HepG2 (cell line): ENCODE measurements at regions not wholly inside any gene's neighbourhood (a gene's known extent, or its start where the extent isn't known, plus 50 kb on each side); places are given as distances from the start of the nearest gene placed in this dataset.

Experiments
- ADNP ChIP-seq: sonication (generic); formaldehyde crosslinking; IDR thresholded peaks from 2 replicates; pipeline ENCODE4 v1.4.0; 2020; ENCODE audit warnings: missing genetic modification reagents
- ATF7-NPFF ChIP-seq: sonication (generic); formaldehyde crosslinking; IDR thresholded peaks from 2 replicates; pipeline ENCODE4 v1.8.1; 2023; ENCODE audit warnings: mild to moderate bottlenecking, low read depth, missing genetic modification reagents, moderate library complexity
- DR1 ChIP-seq: sonication (generic); formaldehyde crosslinking; IDR thresholded peaks from 2 replicates; pipeline ENCODE4 v1.8.0; 2021; ENCODE audit warnings: mild to moderate bottlenecking, missing genetic modification reagents, inconsistent platforms
- GFI1 ChIP-seq: sonication (generic); formaldehyde crosslinking; IDR thresholded peaks from 2 replicates; pipeline ENCODE4 v1.5.0; 2020; ENCODE audit warnings: missing genetic modification reagents, mild to moderate bottlenecking, borderline replicate concordance
- GPN1 ChIP-seq: sonication (generic); formaldehyde crosslinking; IDR thresholded peaks from 2 replicates; pipeline ENCODE4 v1.5.1; 2020; ENCODE audit warnings: missing genetic modification reagents, borderline replicate concordance
- NPAS2 ChIP-seq: sonication (generic); formaldehyde crosslinking; IDR thresholded peaks from 2 replicates; pipeline ENCODE4 v1.8.0; 2022; ENCODE audit warnings: mild to moderate bottlenecking, missing genetic modification reagents, borderline replicate concordance
- ZNF253 ChIP-seq: sonication (generic); formaldehyde crosslinking; IDR thresholded peaks from 2 replicates; pipeline ENCODE4 v1.8.0; 2022; ENCODE audit warnings: mild to moderate bottlenecking, missing genetic modification reagents, borderline replicate concordance
- TF ChIP-seq, protein P1 (sequence below): sonication (generic); formaldehyde crosslinking; IDR thresholded peaks from 2 replicates; pipeline ENCODE4 v1.4.0; 2020; ENCODE audit warnings: mild to moderate bottlenecking, missing genetic modification reagents, borderline replicate concordance
- TF ChIP-seq, protein P2 (sequence below): IDR thresholded peaks from 2 replicates; pipeline ENCODE4 v1.6.1; 2016; ENCODE audit warnings: mild to moderate bottlenecking, missing biosample characterization, missing genetic modification reagents
- TF ChIP-seq, protein P3 (sequence below), 2 experiments: IDR thresholded peaks; 2 replicates each; pipeline ENCODE4 v1.6.1; 2011 to 2012; ENCODE audit warnings: low read length in 2 of 2, borderline replicate concordance in 1 of 2, low read depth in 1 of 2, mild to moderate bottlenecking in 1 of 2, moderate library complexity in 1 of 2
- TF ChIP-seq, protein P4 (sequence below): sonication (generic); formaldehyde crosslinking; IDR thresholded peaks from 2 replicates; pipeline ENCODE4 v1.4.0; 2020; ENCODE audit warnings: mild to moderate bottlenecking, missing genetic modification reagents
- TF ChIP-seq, protein P5 (sequence below): IDR thresholded peaks from 2 replicates; pipeline ENCODE4 v1.4.0; 2020; ENCODE audit warnings: mild to moderate bottlenecking, missing genetic modification reagents

DNA sequence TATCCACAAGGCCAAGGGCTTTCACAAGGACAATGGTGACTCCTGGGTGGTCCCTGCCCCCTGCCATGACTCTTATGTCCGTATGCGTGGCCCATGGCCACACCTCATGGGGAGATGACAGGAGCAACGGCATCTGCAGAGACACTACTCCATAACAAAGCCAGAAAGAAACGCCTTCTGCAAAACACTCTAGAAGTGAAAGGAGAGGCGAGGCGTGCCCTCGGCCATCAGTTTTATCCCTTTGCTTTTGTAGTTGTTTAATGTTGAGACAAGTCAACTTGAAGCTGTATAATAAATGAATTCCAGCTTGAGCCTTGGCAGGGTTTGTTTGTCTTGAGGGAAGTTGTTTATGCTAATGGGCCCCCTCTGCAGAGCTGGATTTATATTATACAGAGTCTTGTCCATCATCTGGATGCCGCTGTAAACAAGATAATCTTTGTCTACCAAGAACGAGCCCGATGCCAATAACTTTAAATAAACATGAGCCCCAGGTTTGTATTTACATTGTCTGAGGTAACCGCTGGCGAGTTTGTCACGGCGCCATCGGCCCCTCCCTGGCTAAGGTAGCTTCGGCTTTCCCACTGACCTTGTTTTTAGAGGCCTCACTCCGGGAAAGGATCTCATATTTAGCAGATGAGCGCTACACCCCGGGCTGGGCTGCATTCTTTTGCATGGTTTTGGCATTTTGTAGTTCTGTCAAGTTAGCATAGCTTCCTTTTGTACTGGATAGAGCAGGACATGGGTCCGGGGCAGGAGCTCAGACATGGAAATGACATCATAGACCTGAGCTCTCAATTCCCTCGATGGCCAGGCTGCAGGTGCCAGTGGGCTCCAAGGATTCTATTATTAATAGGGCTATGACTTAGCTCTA is 165.3 kb downstream of the ERCC6L2 start (continued):
- TF ChIP-seq, protein P1, sequence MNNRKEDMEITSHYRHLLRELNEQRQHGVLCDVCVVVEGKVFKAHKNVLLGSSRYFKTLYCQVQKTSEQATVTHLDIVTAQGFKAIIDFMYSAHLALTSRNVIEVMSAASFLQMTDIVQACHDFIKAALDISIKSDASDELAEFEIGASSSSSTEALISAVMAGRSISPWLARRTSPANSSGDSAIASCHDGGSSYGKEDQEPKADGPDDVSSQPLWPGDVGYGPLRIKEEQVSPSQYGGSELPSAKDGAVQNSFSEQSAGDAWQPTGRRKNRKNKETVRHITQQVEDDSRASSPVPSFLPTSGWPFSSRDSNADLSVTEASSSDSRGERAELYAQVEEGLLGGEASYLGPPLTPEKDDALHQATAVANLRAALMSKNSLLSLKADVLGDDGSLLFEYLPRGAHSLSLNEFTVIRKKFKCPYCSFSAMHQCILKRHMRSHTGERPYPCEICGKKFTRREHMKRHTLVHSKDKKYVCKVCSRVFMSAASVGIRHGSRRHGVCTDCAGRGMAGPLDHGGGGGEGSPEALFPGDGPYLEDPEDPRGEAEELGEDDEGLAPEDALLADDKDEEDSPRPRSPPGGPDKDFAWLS = no peak
- TF ChIP-seq NPAS2 = no peak
- no peak for TF ChIP-seq DR1 (CRISPR knock-in tag)
- no peak for TF ChIP-seq ADNP (CRISPR knock-in tag)
- TF ChIP-seq GPN1 (CRISPR knock-in tag) = no peak
- no peak for TF ChIP-seq GFI1
- TF ChIP-seq, protein P2, sequence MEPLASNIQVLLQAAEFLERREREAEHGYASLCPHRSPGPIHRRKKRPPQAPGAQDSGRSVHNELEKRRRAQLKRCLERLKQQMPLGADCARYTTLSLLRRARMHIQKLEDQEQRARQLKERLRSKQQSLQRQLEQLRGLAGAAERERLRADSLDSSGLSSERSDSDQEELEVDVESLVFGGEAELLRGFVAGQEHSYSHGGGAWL (CRISPR knock-in tag) = no peak
- TF ChIP-seq ATF7-NPFF (CRISPR knock-in tag) = no peak
- TF ChIP-seq, protein P3, sequence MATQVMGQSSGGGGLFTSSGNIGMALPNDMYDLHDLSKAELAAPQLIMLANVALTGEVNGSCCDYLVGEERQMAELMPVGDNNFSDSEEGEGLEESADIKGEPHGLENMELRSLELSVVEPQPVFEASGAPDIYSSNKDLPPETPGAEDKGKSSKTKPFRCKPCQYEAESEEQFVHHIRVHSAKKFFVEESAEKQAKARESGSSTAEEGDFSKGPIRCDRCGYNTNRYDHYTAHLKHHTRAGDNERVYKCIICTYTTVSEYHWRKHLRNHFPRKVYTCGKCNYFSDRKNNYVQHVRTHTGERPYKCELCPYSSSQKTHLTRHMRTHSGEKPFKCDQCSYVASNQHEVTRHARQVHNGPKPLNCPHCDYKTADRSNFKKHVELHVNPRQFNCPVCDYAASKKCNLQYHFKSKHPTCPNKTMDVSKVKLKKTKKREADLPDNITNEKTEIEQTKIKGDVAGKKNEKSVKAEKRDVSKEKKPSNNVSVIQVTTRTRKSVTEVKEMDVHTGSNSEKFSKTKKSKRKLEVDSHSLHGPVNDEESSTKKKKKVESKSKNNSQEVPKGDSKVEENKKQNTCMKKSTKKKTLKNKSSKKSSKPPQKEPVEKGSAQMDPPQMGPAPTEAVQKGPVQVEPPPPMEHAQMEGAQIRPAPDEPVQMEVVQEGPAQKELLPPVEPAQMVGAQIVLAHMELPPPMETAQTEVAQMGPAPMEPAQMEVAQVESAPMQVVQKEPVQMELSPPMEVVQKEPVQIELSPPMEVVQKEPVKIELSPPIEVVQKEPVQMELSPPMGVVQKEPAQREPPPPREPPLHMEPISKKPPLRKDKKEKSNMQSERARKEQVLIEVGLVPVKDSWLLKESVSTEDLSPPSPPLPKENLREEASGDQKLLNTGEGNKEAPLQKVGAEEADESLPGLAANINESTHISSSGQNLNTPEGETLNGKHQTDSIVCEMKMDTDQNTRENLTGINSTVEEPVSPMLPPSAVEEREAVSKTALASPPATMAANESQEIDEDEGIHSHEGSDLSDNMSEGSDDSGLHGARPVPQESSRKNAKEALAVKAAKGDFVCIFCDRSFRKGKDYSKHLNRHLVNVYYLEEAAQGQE (IDR thresholded peaks at IDR 0.05; ENCODE audit: borderline replicate concordance in 1 of 2, low read depth in 1 of 2, low read length in 2 of 2) = no peak
- TF ChIP-seq, protein P4, sequence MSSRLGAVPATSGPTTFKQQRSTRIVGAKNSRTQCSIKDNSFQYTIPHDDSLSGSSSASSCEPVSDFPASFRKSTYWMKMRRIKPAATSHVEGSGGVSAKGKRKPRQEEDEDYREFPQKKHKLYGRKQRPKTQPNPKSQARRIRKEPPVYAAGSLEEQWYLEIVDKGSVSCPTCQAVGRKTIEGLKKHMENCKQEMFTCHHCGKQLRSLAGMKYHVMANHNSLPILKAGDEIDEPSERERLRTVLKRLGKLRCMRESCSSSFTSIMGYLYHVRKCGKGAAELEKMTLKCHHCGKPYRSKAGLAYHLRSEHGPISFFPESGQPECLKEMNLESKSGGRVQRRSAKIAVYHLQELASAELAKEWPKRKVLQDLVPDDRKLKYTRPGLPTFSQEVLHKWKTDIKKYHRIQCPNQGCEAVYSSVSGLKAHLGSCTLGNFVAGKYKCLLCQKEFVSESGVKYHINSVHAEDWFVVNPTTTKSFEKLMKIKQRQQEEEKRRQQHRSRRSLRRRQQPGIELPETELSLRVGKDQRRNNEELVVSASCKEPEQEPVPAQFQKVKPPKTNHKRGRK (CRISPR knock-in tag) = no peak
- no peak for TF ChIP-seq ZNF253 (CRISPR knock-in tag)
- TF ChIP-seq, protein P5, sequence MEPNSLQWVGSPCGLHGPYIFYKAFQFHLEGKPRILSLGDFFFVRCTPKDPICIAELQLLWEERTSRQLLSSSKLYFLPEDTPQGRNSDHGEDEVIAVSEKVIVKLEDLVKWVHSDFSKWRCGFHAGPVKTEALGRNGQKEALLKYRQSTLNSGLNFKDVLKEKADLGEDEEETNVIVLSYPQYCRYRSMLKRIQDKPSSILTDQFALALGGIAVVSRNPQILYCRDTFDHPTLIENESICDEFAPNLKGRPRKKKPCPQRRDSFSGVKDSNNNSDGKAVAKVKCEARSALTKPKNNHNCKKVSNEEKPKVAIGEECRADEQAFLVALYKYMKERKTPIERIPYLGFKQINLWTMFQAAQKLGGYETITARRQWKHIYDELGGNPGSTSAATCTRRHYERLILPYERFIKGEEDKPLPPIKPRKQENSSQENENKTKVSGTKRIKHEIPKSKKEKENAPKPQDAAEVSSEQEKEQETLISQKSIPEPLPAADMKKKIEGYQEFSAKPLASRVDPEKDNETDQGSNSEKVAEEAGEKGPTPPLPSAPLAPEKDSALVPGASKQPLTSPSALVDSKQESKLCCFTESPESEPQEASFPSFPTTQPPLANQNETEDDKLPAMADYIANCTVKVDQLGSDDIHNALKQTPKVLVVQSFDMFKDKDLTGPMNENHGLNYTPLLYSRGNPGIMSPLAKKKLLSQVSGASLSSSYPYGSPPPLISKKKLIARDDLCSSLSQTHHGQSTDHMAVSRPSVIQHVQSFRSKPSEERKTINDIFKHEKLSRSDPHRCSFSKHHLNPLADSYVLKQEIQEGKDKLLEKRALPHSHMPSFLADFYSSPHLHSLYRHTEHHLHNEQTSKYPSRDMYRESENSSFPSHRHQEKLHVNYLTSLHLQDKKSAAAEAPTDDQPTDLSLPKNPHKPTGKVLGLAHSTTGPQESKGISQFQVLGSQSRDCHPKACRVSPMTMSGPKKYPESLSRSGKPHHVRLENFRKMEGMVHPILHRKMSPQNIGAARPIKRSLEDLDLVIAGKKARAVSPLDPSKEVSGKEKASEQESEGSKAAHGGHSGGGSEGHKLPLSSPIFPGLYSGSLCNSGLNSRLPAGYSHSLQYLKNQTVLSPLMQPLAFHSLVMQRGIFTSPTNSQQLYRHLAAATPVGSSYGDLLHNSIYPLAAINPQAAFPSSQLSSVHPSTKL (CRISPR knock-in tag) = peak; percentile 46; the same call in 1 of the 2 replicates
